ENCODE measurements at regions not wholly inside any gene's neighbourhood (a gene's known extent, or its start where the extent isn't known, plus 50 kb on each side); places are given as distances from the start of the nearest gene placed in this dataset.

DNA sequence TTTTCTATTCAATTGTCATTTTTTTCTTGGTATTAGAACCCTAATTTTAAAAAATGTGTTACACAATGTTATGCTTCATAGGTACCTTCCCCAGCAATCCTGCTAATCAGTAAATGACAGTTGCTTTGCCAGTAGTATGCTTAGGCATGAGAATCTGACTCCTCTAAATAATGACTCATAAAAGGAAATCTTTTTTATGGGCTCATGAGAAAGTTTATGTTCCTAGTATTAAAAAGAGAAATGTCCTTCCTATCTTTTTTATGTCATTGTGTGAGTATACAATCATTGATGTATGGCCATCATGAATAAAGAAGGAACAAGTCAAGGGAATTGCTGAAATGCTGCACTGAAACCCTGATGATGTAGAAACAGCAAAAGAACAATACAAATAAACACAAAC, 1237.7 kb upstream of the PCDH20 start:
- no peak for DNase-seq

DNA sequence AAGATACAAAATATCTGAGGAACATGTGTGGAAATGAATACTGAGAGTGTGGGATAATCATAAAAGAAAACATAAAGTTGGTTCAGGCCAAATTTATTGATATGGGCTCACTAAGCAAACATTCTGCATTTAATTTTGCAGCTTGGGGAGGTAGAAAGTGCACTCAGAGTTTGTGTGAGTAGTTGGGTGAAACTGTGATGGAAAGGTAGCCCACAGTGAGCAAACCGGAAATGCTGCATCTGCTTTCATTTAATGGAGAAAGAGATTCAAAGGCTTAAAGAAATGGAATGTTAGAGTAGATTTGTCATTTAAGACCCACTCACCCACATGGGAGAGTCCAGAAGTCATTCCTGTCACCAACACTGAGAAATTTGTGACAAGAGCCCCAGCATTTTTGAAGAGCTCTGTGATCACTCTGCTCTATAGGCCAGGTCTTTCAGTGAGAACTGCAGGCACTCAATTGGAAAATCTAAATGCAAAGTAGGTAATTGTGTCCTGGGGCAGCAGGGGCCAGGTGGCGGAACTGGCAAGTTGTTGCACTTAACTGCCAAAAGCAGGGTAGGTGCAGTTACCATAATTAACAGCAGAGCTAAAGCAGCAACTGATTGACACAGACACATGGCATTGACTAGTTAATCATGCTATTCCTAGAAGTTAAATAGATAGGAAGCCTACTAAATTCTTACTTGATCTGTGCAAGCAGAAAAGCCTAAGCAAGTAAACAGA, 1228.3 kb upstream of the PCDH20 start:
- DNase-seq, result no peak

DNA sequence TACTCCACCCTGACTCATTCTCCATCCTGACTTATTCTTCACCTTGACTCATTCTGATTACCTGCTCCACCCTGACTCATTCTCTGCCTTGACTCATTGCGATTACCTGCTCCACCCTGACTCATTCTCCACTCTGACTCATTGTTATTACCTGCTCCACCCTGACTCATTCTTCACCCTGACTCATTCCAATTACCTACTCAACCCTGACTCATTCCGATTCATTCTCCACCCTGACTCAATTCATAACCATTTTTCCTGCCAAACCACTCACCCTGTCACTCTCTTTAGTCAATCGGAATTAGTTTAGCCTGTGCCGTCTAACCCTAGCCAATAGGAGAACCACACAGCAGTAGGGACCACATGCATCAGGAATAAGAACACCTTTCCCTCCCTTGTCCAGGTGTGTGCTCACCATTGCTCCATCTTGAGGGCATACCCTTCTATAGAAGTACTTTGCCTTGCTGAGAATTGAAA, 1227.4 kb upstream of the PCDH20 start:
- no peak for DNase-seq

DNA sequence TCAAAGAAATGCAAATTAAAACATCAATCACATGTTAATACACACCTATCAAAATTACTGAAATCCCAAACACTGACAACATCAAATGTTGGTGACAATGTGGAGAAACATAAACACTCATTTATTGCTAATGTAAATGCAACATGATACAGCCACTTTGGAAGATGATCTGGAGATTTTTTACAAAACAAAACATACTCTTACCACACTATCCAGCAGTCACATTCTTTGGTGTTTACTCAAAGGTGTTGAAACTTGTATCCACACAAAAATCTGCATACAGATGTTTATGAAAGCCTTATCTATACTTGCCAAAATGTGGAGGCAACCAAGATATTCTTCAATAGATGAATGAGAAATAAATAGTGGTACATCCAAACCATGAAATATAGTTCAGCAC, 1219.5 kb upstream of the PCDH20 start:
- DNase-seq, result no peak

DNA sequence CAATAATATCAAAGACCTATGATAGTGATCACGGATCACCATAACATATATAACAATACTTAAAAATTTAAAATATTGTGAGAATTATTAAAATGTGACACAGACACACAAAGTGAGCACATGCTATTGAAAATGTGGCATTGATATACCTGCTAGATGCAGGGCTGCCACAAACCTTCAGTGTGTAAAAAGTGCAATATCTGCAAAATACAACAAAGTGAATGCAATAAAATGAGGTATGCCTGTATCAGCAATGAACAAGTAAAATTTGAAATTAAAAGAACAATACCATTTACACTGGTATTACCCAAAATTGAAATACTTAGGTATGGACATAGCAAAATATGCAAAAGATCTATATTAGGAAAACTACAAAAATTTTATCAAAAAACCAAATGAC, 1217.8 kb upstream of the PCDH20 start:
- DNase-seq, result no peak

DNA sequence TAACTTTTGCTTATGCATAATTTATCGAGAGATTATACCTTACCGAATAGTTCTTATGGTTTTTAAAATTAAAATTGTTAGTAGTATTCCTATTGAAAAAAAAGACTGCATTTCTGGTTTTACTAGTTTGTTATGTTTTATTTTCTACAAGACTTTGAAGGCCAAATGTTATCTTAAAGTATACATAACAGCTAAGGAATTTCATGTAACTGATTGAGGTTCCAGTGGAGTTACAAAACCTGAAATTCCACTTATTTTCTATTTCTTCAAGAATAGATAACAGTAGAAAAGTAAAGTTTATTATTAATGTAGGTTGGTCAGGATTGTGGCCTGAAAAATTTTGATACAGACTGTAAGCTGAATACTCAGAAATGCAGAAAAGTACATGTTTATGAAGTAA, 1216.0 kb upstream of the PCDH20 start:
- DNase-seq, result no peak

DNA sequence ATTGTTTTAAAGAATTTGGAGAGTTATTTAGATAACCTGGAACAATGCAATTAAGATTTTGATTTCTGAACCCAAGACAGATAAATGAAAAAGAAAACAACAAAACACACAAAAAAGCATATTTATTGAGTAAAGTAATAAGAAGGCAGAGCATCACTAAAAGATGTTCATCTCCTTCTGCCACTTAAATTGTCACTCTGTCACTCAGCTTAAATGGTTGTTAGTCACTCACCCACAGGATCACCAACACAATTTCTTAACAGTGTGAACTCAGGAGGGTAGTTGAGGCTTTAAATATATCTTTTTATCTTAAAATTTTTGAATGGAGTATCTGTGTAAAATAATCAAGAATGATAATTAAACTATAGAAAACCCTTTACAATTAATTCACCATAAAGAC, 1215.5 kb upstream of the PCDH20 start:
- no peak for DNase-seq

DNA sequence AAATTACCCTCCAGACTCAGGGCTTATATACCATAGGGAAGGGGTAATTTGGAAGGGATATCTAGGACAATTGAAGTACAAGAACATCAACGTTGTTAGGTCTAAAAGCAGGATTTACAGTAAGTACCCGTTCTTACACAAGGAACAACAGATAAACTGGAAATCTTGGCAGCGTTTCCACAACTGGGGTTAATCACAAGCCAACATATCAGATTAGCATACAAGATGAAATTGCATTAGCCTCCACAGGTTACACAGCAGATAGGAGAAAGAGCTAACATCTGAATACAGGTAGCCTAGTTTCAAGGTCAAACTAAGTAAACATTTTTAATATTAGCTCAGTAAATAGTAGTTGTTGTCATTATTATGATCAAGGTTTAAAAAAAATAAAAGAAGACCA, 1214.0 kb upstream of the PCDH20 start:
- no peak for DNase-seq

DNA sequence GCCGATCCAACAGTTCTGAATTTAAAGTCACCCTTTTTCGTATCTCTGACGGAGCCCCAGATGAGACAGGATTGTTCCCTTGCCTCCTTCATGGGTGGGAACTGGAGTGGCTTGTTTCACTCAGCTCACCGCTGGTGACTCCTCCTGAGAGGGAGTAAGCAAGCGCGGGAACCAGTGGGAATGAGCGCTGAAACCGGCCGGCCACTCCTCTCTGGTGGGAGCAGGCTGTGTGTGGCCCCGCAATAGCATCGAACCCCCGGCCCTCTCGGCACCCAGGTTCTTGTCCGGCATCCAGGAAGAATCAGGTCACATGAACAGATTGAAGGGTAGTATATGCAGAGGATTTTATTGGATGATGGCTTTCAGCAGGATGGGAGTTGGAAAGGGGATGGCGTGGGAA, 1211.6 kb upstream of the PCDH20 start:
- DNase-seq, result no peak

DNA sequence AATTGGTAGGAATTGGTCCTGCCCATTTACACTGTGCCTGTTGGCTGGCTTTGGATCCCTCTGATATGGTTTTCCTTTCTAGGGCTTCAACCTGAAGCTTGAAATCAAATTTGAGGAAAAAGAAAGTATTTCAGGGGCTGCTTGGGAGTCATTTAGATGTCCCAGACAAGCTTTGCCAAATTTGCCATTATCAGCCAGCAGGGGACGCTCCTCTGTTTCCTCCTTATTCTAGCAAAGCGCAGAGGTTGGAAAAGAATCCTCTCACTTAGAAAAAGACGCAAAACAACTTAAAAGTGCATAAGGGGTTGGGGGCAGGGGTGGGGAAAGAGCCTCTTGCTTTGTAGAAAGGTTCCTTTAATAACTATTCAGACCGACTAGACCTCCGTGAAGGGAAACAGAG, 1211.1 kb upstream of the PCDH20 start:
- DNase-seq, result no peak

DNA sequence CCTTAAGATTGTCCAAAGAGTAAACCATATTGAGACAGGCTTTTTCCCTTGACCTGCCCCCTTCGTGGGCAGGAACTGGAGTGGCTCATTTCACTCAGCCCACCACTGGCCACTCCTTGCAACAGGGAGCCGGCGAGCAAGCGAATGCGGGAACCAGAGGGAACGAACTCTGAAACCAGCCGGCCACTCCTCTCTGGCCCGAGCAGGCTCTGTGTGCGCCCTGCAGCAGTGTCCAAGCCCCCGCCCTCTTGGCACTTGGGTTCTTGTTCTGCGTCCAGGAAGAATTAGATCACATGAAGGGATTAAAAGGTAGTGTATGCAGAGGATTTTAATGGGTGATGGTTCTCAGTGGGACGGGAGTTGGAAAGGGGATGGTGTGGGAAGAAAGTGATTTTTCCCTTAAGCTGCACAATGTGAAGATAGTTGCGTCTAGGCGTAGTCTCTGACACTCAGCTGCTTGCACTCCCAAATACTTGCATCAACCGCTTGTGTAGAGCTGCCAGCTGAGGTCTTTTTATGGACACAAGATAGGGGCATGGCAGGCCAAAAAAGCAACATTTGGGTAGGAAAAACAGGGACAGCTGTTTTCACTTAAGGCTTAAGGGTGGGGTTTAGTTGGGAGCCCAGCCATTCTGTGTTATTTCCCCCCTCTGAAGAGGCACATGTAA, 1209.7 kb upstream of the PCDH20 start:
- no peak for DNase-seq

DNA sequence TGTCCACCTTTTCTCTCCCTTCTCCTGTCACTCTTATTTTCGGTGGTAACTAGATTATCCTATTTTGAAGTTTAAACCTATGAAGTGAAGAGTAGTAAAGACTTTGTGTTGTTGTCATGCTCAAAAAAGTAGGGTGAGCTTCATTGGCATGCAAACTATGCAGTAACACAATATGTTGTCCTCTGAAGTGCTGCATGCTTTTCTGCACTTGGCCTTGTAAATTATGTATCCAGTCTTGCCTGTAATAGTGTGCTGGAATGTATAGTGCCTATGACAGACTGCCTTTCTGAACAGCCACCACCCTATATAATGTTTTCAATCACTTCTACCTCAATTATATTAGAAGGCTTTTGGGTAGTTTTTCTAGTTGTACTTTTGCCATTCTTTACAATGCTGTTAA, 1198.2 kb upstream of the PCDH20 start:
- DNase-seq, result no peak

DNA sequence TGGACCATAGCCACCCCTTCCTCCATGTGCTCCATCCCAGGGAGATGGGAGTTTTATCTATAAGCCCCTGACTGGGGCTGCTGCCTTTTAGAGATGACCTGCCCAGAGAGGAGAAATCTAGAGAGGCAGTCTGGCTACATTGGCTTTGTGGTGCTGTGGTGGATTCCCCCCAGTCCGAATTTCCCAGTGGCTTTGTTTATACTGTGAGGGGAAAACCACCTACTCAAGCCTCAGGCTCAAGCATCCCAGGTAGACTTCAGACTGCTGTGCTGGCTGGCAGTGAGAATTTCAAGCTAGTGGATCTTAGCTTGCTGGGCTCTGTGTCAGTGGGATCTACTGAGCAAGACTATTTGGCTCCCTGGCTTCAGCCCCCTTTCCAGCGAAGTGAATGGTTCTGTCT, 1195.7 kb upstream of the PCDH20 start:
- no peak for DNase-seq

DNA sequence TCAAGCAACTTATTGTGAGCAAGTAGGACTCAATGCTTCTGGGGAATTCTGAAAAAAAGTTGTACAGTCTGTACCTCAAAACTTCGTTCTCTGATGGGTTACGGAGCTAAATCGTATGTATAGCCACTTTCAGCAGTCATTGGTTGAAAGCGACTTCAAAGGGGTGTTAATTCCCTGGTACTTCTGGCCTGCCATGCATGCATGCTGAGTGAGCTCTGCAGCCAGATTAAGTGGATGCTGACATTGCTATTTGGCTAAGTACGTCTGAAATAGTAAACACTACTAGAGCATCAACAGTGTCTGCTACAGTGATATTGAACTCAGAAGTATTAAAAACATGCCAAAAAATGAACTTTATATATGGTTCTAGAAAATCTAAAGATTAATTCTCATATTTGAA, 1183.1 kb upstream of the PCDH20 start:
- DNase-seq, result no peak

DNA sequence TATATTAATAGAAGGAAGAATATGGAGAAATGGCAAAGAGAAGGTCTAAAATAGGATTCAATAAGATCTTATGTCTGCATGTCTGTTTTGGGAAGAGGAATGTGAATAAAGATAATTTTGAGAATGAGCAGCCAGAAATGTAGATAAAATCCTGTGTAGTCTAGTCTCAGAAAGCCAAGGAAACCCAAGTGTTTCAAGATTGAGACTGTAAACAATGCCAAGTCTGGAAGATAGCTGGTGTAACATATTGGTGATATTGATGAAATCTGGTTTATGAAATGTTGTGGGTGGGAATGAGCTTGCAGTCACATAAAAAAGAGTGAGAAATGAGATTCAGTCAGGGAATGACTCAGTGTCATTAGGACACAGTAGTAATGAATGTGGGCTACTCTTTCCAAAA, 1180.3 kb upstream of the PCDH20 start:
- DNase-seq, result no peak

DNA sequence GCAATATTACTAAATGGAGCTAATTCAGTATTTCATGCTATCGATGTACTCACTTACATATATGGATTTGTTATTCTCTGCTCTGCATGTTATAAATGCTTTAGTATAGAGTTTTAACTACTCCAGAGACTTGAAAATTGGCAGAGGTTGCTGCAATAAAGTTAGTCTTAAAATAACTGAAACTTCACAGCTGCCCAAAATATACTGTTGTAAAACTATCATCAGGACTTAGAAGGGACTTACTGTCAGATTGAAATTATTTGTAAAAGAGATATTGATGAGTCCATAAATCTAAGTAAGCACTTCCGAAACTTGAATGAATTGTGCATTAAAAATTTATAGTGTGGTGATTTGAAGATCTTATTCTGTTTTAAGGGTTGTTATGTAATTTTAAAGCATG, 1178.2 kb upstream of the PCDH20 start:
- no peak for DNase-seq

DNA sequence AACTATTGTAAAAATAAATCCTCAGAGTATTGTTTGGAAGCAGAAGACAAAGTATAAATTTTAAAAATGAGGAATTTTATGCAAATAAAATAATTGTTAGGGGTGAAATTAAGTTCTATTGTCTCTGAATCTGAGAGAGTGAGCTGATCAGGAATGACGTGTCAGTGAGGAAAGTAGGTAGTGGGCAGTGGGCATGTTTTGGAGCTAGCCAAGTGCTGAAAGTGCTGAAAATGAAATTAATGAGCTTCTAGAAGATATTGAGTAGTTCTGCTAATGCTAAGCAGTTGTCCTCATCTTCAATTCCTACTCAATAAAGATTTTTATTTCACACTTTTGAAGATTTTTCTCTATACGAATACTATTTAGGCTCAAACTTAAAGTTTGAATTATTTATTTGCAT, 1167.8 kb upstream of the PCDH20 start:
- DNase-seq, result no peak

DNA sequence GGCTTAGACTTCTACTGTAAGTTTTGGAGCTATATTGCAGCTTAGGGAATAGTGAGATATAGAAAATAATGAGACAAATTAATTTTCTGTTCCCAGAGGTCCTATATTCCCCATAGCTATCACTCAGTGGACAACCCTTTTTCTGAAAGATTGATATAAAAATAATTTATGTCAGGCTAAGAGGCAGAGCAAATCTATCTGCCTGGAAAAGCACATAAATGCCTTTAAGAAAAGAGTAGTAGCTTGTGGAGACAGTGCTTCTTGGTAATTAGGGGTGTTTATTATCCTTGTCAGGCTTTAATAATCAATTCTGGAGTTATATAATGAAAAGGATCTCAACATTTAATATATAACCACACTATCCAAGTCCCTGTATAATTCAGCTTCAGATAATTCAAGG, 1162.8 kb upstream of the PCDH20 start:
- DNase-seq, result no peak

DNA sequence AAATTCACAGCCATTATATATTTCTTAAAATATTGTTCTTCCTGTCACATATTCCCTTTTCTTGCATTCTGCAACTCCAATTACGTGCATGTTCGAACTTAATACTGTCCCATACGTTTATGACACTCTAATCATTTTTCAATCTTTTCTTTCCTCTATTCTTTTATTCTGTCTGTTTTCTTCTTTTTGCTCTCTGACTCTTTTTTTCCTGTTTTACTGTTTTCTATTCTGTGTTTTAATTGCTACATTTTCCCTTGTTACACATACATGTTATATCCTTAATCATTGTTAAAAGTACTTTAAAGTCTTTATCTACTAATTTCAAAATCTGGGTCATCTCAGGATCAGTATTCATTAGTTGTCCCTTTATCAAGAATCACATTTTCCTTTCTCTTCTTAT, 1149.1 kb upstream of the PCDH20 start:
- no peak for DNase-seq

DNA sequence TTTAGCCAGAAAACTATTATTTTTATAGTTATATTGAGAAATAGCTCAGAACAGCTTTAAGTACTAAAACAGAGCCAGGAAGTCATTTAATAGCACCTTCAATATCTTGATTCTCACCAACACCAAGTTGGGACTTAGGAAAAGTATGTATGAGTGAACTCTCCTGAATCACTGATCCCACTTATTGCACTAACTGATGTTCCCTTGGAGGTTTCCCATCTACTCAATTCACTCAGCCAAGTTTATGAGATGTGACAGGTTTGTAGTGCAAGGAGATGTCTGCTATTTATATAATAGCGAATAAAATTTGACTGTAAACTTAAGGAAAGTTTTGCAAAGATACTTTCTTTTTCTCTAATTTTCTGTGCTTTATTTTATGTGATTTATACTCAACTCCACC, 1147.6 kb upstream of the PCDH20 start:
- no peak for DNase-seq

DNA sequence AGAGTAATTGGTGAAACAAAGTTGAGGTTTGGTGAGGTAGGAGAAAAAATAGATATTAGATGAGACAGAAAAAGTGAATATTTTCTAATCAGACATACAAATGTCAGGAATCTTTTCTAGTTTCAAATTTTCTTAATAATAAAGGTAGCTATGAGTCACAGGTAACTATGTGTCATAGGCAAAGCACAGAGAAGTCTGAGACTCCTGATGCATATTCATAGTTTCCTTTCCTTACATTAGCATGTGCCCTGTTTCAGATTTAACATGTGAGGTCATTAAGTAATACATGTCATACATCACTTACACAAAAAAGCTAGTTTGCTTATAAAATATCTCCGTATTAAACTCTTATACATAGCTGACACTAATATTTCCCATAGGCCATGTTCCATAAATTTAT, 1141.3 kb upstream of the PCDH20 start:
- no peak for DNase-seq

DNA sequence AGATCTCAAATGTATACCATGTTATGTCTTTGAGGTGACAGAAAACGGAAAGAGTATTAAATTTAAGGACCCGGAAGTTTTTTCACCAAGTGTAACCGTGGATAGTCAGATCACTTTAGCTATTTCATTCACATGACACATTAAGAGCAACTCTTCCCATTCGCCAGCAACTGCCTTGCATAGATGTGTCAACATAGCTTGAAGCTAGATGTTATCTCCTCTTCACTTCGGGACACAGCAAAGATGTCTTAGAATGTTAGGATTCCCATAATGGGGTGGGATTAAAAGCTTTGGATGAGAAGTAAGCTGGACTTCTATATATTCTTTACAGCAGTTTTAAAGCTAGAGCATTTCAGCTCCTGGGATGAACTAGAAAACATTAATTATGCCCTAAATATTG, 1135.9 kb upstream of the PCDH20 start:
- no peak for DNase-seq

DNA sequence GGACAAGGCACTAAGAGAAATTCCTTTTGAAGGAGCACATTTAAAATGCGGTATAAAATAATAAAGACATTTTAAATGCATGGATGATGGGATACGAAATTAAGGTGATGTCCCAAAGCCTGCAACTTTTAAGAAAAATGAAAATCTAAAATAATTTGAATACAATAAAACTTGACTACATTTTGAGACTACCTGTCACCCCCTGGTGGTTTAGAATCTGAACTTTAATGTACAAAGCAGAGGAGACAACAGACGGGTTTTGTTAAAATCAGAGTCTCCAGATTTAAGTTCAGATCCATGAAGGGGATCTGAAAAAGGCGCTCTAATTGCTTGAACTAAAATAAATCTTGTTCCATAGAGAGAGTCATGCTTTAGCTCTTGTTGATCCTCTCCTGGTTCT, 1129.3 kb upstream of the PCDH20 start:
- DNase-seq, result no peak

DNA sequence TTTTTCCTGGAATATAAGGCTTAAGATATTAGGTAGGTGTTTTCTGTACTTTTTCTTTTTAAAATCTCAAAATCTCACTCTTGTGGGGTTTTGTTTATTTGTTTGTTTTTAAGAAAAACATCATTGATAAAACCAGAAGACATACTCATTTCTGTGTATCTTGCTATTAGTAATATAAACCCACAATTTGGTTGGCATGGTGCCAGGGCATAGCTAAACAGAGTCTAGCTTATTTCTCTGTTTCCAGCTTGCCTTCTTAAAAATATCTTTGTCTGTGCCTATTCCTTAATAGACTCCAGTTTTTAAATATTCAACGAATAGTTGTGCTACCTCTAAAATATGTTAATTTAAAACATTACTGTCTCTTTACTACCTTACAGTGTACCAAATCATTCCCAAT, 1121.9 kb upstream of the PCDH20 start:
- no peak for DNase-seq

DNA sequence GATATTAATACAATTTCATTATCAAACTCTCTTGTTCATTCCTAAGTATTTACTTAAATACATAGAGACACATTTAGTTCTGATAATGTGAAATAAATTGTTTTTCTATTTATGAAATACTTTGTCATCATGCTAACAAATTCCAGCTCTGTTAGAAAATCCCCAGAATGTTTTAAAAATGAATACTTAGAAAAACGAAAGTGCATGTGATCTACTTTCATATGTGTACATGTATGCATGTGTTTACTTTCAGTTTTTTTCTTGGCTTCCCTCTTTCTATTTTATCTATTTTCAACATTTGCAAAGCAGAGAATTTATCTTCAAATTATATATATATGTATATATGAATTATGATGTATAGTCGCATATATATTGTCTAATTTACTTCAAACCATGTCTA, 1110.0 kb upstream of the PCDH20 start:
- DNase-seq, result no peak
